Eye (tissue), 1 donor: ENCODE measurements at regions not wholly inside any gene's neighbourhood (a gene's known extent, or its start where the extent isn't known, plus 50 kb on each side); places are given as distances from the start of the nearest gene placed in this dataset.
"Not testable (repeated sequence)": the region's sequence is repeated elsewhere in the genome, so short reads cannot be mapped to it uniquely, and the experiment has no call there.

ENCODE experiments used
- DNase-seq: peaks from one replicate; pipeline ENCODE4 v3.0.0-alpha.2; 2015

GRCh38 chr13:65273811-65274420 is 1956.2 kb downstream of the PCDH9 start:
- not testable (repeated sequence) for DNase-seq

GRCh38 chr13:65268009-65268408 is 1962.1 kb downstream of the PCDH9 start:
- no peak for DNase-seq

GRCh38 chr13:65265988-65266387 is 1964.1 kb downstream of the PCDH9 start:
- DNase-seq, result no peak

GRCh38 chr13:65264066-65264465 is 1966.1 kb downstream of the PCDH9 start:
- DNase-seq, result no peak

GRCh38 chr13:65260946-65261891 is 1968.9 kb downstream of the PCDH9 start:
- no peak for DNase-seq

GRCh38 chr13:65240773-65241172 is 1989.4 kb downstream of the PCDH9 start:
- DNase-seq, result no peak

- DNase-seq, result no peak
Observed at GRCh38 chr13:65236841-65237418, 1993.2 kb downstream of the PCDH9 start.

- DNase-seq, result peak; percentile 3
Observed at GRCh38 chr13:65217471-65217995, 2012.6 kb downstream of the PCDH9 start.

- DNase-seq, result not testable (repeated sequence)
Observed at GRCh38 chr13:65202845-65203244, 2027.3 kb downstream of the PCDH9 start.

- DNase-seq, result no peak
Observed at GRCh38 chr13:65188721-65189120, 2041.4 kb downstream of the PCDH9 start.

GRCh38 chr13:65168026-65168425 is 2062.1 kb downstream of the PCDH9 start:
- DNase-seq, result no peak

GRCh38 chr13:65166675-65167074 is 2063.5 kb downstream of the PCDH9 start:
- DNase-seq, result no peak

- no peak for DNase-seq
Observed at GRCh38 chr13:65159803-65160202, 2070.3 kb downstream of the PCDH9 start.

- no peak for DNase-seq
Observed at GRCh38 chr13:65155861-65156260, 2074.3 kb downstream of the PCDH9 start.

- no peak for DNase-seq
Observed at GRCh38 chr13:65154661-65155447, 2075.3 kb downstream of the PCDH9 start.

GRCh38 chr13:65149687-65150086 is 2080.4 kb downstream of the PCDH9 start:
- no peak for DNase-seq

- DNase-seq, result no peak
Observed at GRCh38 chr13:65143920-65144319, 2086.2 kb downstream of the PCDH9 start.

GRCh38 chr13:65133094-65133493 is 2097.0 kb downstream of the PCDH9 start:
- no peak for DNase-seq

- no peak for DNase-seq
Observed at GRCh38 chr13:65125236-65125635, 2104.9 kb downstream of the PCDH9 start.

GRCh38 chr13:65112531-65112941 is 2117.6 kb downstream of the PCDH9 start:
- no peak for DNase-seq

GRCh38 chr13:65112123-65112522 is 2118.0 kb downstream of the PCDH9 start:
- DNase-seq, result no peak

- DNase-seq, result no peak
Observed at GRCh38 chr13:65111223-65111622, 2118.9 kb downstream of the PCDH9 start.

GRCh38 chr13:65104436-65104835 is 2125.7 kb downstream of the PCDH9 start:
- DNase-seq, result not testable (repeated sequence)
